B cell (primary cell): ENCODE measurements at regions not wholly inside any gene's neighbourhood (a gene's known extent, or its start where the extent isn't known, plus 50 kb on each side); places are given as distances from the start of the nearest gene placed in this dataset.

Experiments
- ATAC-seq: fragments of 200-7000 bp; cut with Tn5 transposase; one replicate; pipeline ENCODE4 v1.10.0; 2021; ENCODE audit warnings: low read depth, mild to moderate bottlenecking, moderate number of reproducible peaks, moderate library complexity
- CTCF ChIA-PET: fragments of 350-600 bp; sonication (Branson Sonifier 250); formaldehyde crosslinking; loops from one replicate; lab custom pipeline; 2021; ENCODE audit warnings: antibody characterized with exemption, inconsistent platforms; lab: Charles Lee
- POLR2A ChIA-PET: fragments of 350-600 bp; sonication (Branson Sonifier 250); formaldehyde crosslinking; loops from one replicate; lab custom pipeline; 2021; ENCODE audit warnings: antibody characterized with exemption; lab: Charles Lee
- DNase-seq: peaks from one replicate; pipeline ENCODE4 v3.0.0; 2013
- H2AFZ ChIP-seq: 2 replicates; pipeline ENCODE4 v1.6.1; 2012; ENCODE audit warnings: mild to moderate bottlenecking, low read depth, low read length; ENCODE audit not compliant: insufficient read depth, poor library complexity, severe bottlenecking
- H3K27ac ChIP-seq, 2 donors: 1 replicate in 1 of 2; 2 replicates in 1 of 2; pipeline ENCODE4 v1.5.1; 2012 to 2013; ENCODE audit warnings: low read length in 2 of 2, mild to moderate bottlenecking in 2 of 2, moderate library complexity in 1 of 2
- H3K27me3 ChIP-seq, 4 experiments: fragments of 200-600 bp in 1 of 4; sonication (generic) in 1 of 4; replicated peaks in 1 of 4; 1 replicate in 2 of 4; 2 replicates in 2 of 4; pipeline versions ENCODE4 v1.6.1 to v1.7.0; 2013 to 2016; ENCODE audit warnings: low read length in 3 of 4, mild to moderate bottlenecking in 2 of 4, mixed read lengths in 1 of 4, moderate library complexity in 1 of 4; ENCODE audit not compliant: insufficient read depth in 4 of 4, control insufficient read depth in 3 of 4; ENCODE audit errors: control extremely low read depth in 1 of 4
- H3K36me3 ChIP-seq, 2 experiments: replicated peaks in 1 of 2; 1 replicate in 1 of 2; 2 replicates in 1 of 2; pipeline versions ENCODE4 v1.6.1 to v1.7.1; 2013; ENCODE audit warnings: low read length in 1 of 2; ENCODE audit not compliant: insufficient read depth in 2 of 2, control insufficient read depth in 1 of 2; ENCODE audit errors: control extremely low read depth in 1 of 2, extremely low read depth in 1 of 2
- H3K4me1 ChIP-seq, 2 donors: fragments of 200-600 bp in 1 of 2; sonication (generic) in 1 of 2; 1 replicate in 1 of 2; 2 replicates in 1 of 2; pipeline versions ENCODE4 v1.5.1 to v1.6.1; 2013 to 2017; ENCODE audit warnings: low read length in 2 of 2; ENCODE audit not compliant: control insufficient read depth in 2 of 2, insufficient read depth in 2 of 2
- H3K4me2 ChIP-seq: replicated peaks from 2 replicates; pipeline ENCODE3; 2012; ENCODE audit warnings: mild to moderate bottlenecking, low read depth, low read length; ENCODE audit not compliant: poor library complexity, severe bottlenecking
- H3K4me3 ChIP-seq, 5 experiments: fragments of 200-600 bp in 1 of 5; sonication (generic) in 1 of 5; 1 replicate in 3 of 5; 2 replicates in 2 of 5; pipeline versions ENCODE4 v1.5.1 to v1.7.0; 2011 to 2016; ENCODE audit warnings: low read length in 4 of 5, mild to moderate bottlenecking in 4 of 5, low read depth in 2 of 5, control low read depth in 1 of 5, moderate library complexity in 1 of 5; ENCODE audit not compliant: insufficient read depth in 1 of 5; ENCODE audit errors: control extremely low read depth in 1 of 5, extremely low read depth in 1 of 5
- H3K79me2 ChIP-seq: fragments of 200-600 bp; sonication (generic); one replicate; pipeline ENCODE4 v1.6.0; 2016; ENCODE audit warnings: low read length; ENCODE audit not compliant: control insufficient read depth, insufficient read depth
- H3K9ac ChIP-seq: fragments of 200-600 bp; sonication (generic); 2 replicates; pipeline ENCODE4 v1.6.1; 2017; ENCODE audit warnings: mild to moderate bottlenecking, low read length, moderate library complexity
- H3K9me3 ChIP-seq, 3 donors: one replicate each; pipeline versions ENCODE4 v1.6.1 to v1.7.1; 2013; ENCODE audit warnings: low read length in 2 of 3; ENCODE audit not compliant: control insufficient read depth in 2 of 3, insufficient read depth in 1 of 3; ENCODE audit errors: control extremely low read depth in 1 of 3
- H4K20me1 ChIP-seq: 2 replicates; pipeline ENCODE4 v1.6.0; 2012; ENCODE audit warnings: mild to moderate bottlenecking, low read length; ENCODE audit not compliant: insufficient read depth, control insufficient read depth, poor library complexity, severe bottlenecking
- H3K27ac Mint-ChIP-seq: one replicate; pipeline ENCODE4 v1.8.0; 2021; ENCODE audit warnings: mixed read lengths
- H3K27me3 Mint-ChIP-seq: one replicate; pipeline ENCODE4 v1.8.0; 2021; ENCODE audit warnings: mixed read lengths
- H3K4me1 Mint-ChIP-seq: one replicate; pipeline ENCODE4 v1.8.0; 2021; ENCODE audit warnings: mixed read lengths
- H3K4me3 Mint-ChIP-seq: one replicate; pipeline ENCODE4 v1.8.0; 2021; ENCODE audit warnings: mixed read lengths
- H3K9me3 Mint-ChIP-seq: one replicate; pipeline ENCODE4 v1.8.0; 2022; ENCODE audit warnings: mixed read lengths; ENCODE audit not compliant: insufficient read depth
- EZH2 ChIP-seq: IDR thresholded peaks from 2 replicates; pipeline ENCODE4 v1.6.1; 2012; ENCODE audit warnings: borderline replicate concordance, low read depth, mild to moderate bottlenecking, moderate library complexity, low read length; ENCODE audit not compliant: insufficient read depth, poor library complexity, severe bottlenecking
- WGBS: methylation state at CpG from one replicate; pipeline ENCODE4 v1.1.5; 2013; ENCODE audit warnings: missing lambda C conversion rate; ENCODE audit not compliant: insufficient coverage; 5-methylcytosine and 5-hydroxymethylcytosine counted together
- intact Hi-C: fragments of 100-400 bp; cut with micrococcal nuclease; formaldehyde crosslinking; loops from one replicate; pipeline ENCODE4 v1.10.0; 2022
- TF ChIP-seq, protein P1 (sequence below): fragments of 200-600 bp; IDR thresholded peaks from one replicate; pipeline ENCODE4 v1.8.0; 2022; ENCODE audit warnings: antibody characterized with exemption, mild to moderate bottlenecking

DNA sequence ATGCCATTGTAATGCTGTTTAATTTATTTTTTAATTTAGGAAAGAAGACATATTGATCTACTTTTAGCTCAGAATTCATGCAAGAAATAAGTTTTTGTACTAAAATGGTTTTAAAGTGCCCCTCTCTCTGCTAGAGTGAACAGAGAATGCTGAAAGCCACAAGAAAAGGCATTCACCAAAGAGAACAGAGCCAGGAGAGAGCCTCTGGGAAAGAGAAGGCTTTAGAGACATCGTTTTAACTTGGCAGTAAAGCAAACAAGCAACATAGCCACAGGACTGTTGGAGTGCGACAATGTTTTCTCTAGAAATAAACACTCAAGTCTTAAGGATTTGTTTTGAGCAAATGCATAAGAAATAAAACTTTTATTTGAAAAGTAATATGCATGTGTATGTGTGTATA is 484.1 kb upstream of the CPEB2 start:
- no peak overlapping the region for H3K9ac ChIP-seq

DNA sequence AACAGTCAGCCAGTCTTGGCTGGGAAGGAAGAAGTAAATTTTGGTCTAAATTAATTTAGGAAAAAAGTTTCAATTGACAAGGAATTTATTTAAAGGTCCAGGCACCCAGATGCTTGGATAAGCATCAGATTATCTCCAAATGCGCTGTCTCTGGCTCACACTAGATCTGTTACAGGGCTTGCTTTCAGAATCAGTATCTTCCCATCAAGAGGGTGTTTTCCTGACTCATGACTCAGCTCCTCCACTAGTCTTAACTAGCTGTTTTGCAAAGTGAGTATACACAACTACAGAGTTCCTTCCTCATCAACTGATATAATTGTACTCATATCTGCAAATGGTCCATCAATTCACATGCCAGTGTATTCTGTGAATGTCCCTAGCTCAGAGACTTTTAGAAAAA is 482.1 kb upstream of the CPEB2 start:
- peaks cover 6% of the 10 kb centered on the region for H3K9me3 Mint-ChIP-seq
- 38% methylated on average over 1 of the region's 1 CpG for WGBS
- TF ChIP-seq, protein P1, sequence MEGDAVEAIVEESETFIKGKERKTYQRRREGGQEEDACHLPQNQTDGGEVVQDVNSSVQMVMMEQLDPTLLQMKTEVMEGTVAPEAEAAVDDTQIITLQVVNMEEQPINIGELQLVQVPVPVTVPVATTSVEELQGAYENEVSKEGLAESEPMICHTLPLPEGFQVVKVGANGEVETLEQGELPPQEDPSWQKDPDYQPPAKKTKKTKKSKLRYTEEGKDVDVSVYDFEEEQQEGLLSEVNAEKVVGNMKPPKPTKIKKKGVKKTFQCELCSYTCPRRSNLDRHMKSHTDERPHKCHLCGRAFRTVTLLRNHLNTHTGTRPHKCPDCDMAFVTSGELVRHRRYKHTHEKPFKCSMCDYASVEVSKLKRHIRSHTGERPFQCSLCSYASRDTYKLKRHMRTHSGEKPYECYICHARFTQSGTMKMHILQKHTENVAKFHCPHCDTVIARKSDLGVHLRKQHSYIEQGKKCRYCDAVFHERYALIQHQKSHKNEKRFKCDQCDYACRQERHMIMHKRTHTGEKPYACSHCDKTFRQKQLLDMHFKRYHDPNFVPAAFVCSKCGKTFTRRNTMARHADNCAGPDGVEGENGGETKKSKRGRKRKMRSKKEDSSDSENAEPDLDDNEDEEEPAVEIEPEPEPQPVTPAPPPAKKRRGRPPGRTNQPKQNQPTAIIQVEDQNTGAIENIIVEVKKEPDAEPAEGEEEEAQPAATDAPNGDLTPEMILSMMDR = no peak
- no peak for TF ChIP-seq EZH2
- Histone ChIP-seq H3K27me3 (no peaks in the 10 kb centered on the region), H3K36me3 (no peaks in the 10 kb centered on the region), H3K9me3 (peaks cover 0 to 2% (median 0%) of the 10 kb centered on the region in 3 donors), H3K4me3 (no peak overlapping the region), H3K4me2 (no peak overlapping the region), H2AFZ (no peak overlapping the region), H3K4me1 (no peaks in the 10 kb centered on the region), H3K27ac (no peak overlapping the region), H3K79me2 (no peaks in the 10 kb centered on the region), H3K9ac (no peak overlapping the region), H4K20me1 (no peaks in the 10 kb centered on the region)
- ATAC-seq (no peak), DNase-seq (no peak)
- H3K4me3 Mint-ChIP-seq = no peak overlapping the region
- intact Hi-C loops = no loop called here
- no peak overlapping the region for H3K27ac Mint-ChIP-seq
- CTCF ChIA-PET = no interaction called here
- H3K4me1 Mint-ChIP-seq = no peaks in the 10 kb centered on the region
- POLR2A ChIA-PET = no interaction called here
- no peaks in the 10 kb centered on the region for H3K27me3 Mint-ChIP-seq

More for the DNA sequence above, 484.1 kb upstream of the CPEB2 start:
- TF ChIP-seq, protein P1 = no peak
- TF ChIP-seq EZH2 = no peak
- Mint-ChIP-seq H3K9me3 (peaks cover 6% of the 10 kb centered on the region), H3K4me1 (no peaks in the 10 kb centered on the region), H3K27me3 (peaks cover 4% of the 10 kb centered on the region), H3K4me3 (no peak overlapping the region), H3K27ac (no peak overlapping the region)
- no peaks in the 10 kb centered on the region for H4K20me1 ChIP-seq
- no peak for DNase-seq
- H3K9me3 ChIP-seq = peaks cover 0 to 2% (median 0%) of the 10 kb centered on the region in 3 donors
- no CpG with 5 or more reads among the region's 2 CpGs for WGBS
- no peaks in the 10 kb centered on the region for H3K79me2 ChIP-seq
- no peak for ATAC-seq
- ChIA-PET CTCF (no interaction called here), POLR2A (no interaction called here)
- no peaks in the 10 kb centered on the region for H3K36me3 ChIP-seq
- intact Hi-C loops = no loop called here
- H3K4me2 ChIP-seq = no peak overlapping the region
- no peaks in the 10 kb centered on the region for H3K4me1 ChIP-seq
- H3K27ac ChIP-seq = no peak overlapping the region
- H3K4me3 ChIP-seq = no peak overlapping the region
- H3K27me3 ChIP-seq = no peaks in the 10 kb centered on the region
- H2AFZ ChIP-seq = no peak overlapping the region
